MM.1S (cell line): ENCODE measurements at regions not wholly inside any gene's neighbourhood (a gene's known extent, or its start where the extent isn't known, plus 50 kb on each side); places are given as distances from the start of the nearest gene placed in this dataset.

ENCODE experiments used
- EZH2 ChIP-seq: fragments of 300-600 bp; sonication (generic); optimal IDR thresholded peaks from 2 replicates; pipeline ENCODE3; 2017; ENCODE audit warnings: low read depth, mild to moderate bottlenecking, antibody characterized with exemption, low read length, mixed read lengths
- EZH2phosphoT487 ChIP-seq: fragments of 300-600 bp; sonication (generic); IDR thresholded peaks from 2 replicates; pipeline ENCODE4 v1.6.1; 2018; ENCODE audit warnings: antibody characterized with exemption, low read length
- TF ChIP-seq, protein P1 (sequence below): fragments of 300-600 bp; sonication (generic); IDR thresholded peaks from 2 replicates; pipeline ENCODE4 v1.5.1; 2016; ENCODE audit warnings: antibody characterized with exemption, low read length, mixed read lengths

GRCh38 chrX:38940547-38940946, 139.3 kb downstream of the MID1IP1 start:
- TF ChIP-seq, protein P1, sequence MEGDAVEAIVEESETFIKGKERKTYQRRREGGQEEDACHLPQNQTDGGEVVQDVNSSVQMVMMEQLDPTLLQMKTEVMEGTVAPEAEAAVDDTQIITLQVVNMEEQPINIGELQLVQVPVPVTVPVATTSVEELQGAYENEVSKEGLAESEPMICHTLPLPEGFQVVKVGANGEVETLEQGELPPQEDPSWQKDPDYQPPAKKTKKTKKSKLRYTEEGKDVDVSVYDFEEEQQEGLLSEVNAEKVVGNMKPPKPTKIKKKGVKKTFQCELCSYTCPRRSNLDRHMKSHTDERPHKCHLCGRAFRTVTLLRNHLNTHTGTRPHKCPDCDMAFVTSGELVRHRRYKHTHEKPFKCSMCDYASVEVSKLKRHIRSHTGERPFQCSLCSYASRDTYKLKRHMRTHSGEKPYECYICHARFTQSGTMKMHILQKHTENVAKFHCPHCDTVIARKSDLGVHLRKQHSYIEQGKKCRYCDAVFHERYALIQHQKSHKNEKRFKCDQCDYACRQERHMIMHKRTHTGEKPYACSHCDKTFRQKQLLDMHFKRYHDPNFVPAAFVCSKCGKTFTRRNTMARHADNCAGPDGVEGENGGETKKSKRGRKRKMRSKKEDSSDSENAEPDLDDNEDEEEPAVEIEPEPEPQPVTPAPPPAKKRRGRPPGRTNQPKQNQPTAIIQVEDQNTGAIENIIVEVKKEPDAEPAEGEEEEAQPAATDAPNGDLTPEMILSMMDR: no peak
- no peak for TF ChIP-seq EZH2
- no peak for TF ChIP-seq EZH2phosphoT487
